ENCODE measurements at regions not wholly inside any gene's neighbourhood (a gene's known extent, or its start where the extent isn't known, plus 50 kb on each side); places are given as distances from the start of the nearest gene placed in this dataset.

DNA sequence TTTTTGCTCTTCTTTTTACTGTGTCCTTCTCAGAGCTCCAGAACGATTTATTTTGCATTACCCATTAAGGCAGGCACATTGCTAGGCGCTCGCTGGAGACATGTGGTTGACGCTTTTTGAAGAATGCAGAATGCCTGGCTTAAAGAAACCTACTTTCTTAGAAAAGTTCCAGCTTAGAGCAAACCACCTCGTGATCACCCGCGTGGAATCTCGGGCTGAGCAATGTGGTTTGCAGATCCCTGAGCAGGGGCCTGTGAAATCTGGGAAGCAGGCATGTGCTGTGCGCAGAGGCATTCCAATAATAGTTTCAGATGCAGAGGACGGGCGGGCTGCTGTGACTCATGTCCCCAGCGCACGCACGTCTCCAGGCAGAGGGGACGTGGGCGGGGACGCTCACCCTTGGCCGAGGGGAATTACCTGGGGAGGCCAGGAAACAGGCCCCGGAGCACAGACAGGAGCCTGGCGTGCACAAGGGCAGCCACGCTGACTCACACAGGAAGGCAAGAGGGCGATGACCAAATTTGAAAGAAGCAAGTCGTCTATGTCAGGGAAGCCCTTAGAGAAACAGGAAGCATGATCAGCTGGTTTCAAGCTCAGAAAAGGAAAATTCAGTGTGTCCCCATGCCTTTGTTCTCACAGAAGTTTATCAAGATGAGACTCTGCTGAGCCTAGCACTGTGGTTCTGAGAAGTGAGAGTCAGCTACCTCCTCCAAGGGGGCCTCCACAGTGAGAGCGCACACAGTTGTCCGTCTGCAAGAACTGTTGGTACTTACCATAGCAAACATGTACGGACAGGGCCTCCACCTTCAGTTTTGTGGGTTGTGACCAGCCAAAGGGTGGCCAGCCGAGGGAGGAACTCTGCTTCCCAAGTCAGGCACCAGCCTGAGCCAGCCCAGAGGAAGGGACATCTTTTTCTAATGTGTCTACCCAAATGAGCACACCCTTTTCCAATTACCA lies 218.6 kb downstream of the PIK3R1 start (continued):
- no peak for TF ChIP-seq ZNF394 (tag by site-specific recombination; IDR thresholded peaks at IDR 0.05; ENCODE audit: borderline replicate concordance)
- no peak for TF ChIP-seq ZFP37 (tag by site-specific recombination; IDR thresholded peaks at IDR 0.05)
- no peak for TF ChIP-seq TCF7L2 (IDR thresholded peaks at IDR 0.05; ENCODE audit: borderline replicate concordance, low read depth, low read length)
- TF ChIP-seq, protein P1, sequence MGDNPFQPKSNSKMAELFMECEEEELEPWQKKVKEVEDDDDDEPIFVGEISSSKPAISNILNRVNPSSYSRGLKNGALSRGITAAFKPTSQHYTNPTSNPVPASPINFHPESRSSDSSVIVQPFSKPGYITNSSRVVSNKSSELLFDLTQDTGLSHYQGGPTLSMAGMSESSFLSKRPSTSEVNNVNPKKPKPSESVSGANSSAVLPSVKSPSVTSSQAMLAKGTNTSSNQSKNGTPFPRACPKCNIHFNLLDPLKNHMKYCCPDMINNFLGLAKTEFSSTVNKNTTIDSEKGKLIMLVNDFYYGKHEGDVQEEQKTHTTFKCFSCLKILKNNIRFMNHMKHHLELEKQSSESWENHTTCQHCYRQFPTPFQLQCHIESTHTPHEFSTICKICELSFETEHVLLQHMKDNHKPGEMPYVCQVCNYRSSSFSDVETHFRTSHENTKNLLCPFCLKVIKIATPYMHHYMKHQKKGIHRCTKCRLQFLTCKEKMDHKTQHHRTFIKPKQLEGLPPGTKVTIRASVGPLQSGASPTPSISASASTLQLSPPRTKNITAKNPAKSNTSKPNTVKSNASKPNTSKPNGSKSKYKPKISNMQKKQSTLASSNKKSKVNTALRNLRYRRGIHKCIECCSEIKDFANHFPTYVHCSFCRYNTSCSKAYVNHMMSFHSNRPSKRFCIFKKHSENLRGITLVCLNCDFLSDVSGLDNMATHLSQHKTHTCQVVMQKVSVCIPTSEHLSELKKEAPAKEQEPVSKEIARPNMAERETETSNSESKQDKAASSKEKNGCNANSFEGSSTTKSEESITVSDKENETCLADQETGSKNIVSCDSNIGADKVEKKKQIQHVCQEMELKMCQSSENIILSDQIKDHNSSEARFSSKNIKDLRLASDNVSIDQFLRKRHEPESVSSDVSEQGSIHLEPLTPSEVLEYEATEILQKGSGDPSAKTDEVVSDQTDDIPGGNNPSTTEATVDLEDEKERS (tag by site-specific recombination; IDR thresholded peaks at IDR 0.05) = no peak
- TF ChIP-seq ZNF530 (tag by site-specific recombination; IDR thresholded peaks at IDR 0.05; ENCODE audit: low read depth) = no peak
- TF ChIP-seq ZNF140 (tag by site-specific recombination; IDR thresholded peaks at IDR 0.05) = no peak
- no peak for TF ChIP-seq ZNF747 (tag by site-specific recombination; IDR thresholded peaks at IDR 0.05)
- TF ChIP-seq SALL2 (tag by site-specific recombination; IDR thresholded peaks at IDR 0.05; ENCODE audit: borderline replicate concordance) = no peak
- TF ChIP-seq ZNF624 (tag by site-specific recombination; IDR thresholded peaks at IDR 0.05) = no peak
- peak; percentile 85 for TF ChIP-seq ZFHX2 (tag by site-specific recombination; conservative IDR thresholded peaks at IDR 0.05)
- TF ChIP-seq, protein P2, sequence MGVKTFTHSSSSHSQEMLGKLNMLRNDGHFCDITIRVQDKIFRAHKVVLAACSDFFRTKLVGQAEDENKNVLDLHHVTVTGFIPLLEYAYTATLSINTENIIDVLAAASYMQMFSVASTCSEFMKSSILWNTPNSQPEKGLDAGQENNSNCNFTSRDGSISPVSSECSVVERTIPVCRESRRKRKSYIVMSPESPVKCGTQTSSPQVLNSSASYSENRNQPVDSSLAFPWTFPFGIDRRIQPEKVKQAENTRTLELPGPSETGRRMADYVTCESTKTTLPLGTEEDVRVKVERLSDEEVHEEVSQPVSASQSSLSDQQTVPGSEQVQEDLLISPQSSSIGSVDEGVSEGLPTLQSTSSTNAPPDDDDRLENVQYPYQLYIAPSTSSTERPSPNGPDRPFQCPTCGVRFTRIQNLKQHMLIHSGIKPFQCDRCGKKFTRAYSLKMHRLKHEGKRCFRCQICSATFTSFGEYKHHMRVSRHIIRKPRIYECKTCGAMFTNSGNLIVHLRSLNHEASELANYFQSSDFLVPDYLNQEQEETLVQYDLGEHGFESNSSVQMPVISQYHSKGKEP (tag by site-specific recombination; IDR thresholded peaks at IDR 0.05) = no peak
- TF ChIP-seq ZNF664 (tag by site-specific recombination; IDR thresholded peaks at IDR 0.05) = no peak
- TF ChIP-seq ZFP41 (tag by site-specific recombination; IDR thresholded peaks at IDR 0.05; ENCODE audit: borderline replicate concordance) = no peak
- TF ChIP-seq ZNF211 (tag by site-specific recombination; IDR thresholded peaks at IDR 0.05; ENCODE audit: low read depth) = no peak
- TF ChIP-seq KLF10 (tag by site-specific recombination; IDR thresholded peaks at IDR 0.05) = no peak
- TF ChIP-seq ZNF155 (tag by site-specific recombination; IDR thresholded peaks at IDR 0.05) = no peak
- TF ChIP-seq, protein P3, sequence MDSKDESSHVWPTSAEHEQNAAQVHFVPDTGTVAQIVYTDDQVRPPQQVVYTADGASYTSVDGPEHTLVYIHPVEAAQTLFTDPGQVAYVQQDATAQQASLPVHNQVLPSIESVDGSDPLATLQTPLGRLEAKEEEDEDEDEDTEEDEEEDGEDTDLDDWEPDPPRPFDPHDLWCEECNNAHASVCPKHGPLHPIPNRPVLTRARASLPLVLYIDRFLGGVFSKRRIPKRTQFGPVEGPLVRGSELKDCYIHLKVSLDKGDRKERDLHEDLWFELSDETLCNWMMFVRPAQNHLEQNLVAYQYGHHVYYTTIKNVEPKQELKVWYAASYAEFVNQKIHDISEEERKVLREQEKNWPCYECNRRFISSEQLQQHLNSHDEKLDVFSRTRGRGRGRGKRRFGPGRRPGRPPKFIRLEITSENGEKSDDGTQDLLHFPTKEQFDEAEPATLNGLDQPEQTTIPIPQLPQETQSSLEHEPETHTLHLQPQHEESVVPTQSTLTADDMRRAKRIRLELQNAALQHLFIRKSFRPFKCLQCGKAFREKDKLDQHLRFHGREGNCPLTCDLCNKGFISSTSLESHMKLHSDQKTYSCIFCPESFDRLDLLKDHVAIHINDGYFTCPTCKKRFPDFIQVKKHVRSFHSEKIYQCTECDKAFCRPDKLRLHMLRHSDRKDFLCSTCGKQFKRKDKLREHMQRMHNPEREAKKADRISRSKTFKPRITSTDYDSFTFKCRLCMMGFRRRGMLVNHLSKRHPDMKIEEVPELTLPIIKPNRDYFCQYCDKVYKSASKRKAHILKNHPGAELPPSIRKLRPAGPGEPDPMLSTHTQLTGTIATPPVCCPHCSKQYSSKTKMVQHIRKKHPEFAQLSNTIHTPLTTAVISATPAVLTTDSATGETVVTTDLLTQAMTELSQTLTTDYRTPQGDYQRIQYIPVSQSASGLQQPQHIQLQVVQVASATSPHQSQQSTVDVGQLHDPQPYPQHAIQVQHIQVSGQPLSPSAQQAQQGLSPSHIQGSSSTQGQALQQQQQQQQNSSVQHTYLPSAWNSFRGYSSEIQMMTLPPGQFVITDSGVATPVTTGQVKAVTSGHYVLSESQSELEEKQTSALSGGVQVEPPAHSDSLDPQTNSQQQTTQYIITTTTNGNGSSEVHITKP (tag by site-specific recombination; IDR thresholded peaks at IDR 0.05) = no peak
- TF ChIP-seq ZNF239 (tag by site-specific recombination; IDR thresholded peaks at IDR 0.05) = no peak
- TF ChIP-seq ZSCAN23 (tag by site-specific recombination; IDR thresholded peaks at IDR 0.05) = no peak
- no peak for TF ChIP-seq ZNF548 (tag by site-specific recombination; IDR thresholded peaks at IDR 0.05)
- TF ChIP-seq ZNF311 (tag by site-specific recombination; IDR thresholded peaks at IDR 0.05; ENCODE audit: borderline replicate concordance) = no peak
- TF ChIP-seq, protein P4, sequence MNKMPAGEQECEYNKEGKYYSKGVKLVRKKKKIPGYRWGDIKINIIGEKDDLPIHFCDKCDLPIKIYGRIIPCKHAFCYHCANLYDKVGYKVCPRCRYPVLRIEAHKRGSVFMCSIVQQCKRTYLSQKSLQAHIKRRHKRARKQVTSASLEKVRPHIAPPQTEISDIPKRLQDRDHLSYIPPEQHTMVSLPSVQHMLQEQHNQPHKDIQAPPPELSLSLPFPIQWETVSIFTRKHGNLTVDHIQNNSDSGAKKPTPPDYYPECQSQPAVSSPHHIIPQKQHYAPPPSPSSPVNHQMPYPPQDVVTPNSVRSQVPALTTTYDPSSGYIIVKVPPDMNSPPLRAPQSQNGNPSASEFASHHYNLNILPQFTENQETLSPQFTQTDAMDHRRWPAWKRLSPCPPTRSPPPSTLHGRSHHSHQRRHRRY (tag by site-specific recombination; IDR thresholded peaks at IDR 0.05) = no peak
- no peak for TF ChIP-seq ZNF169 (tag by site-specific recombination; IDR thresholded peaks at IDR 0.05)
- TF ChIP-seq ZNF302 (tag by site-specific recombination; IDR thresholded peaks at IDR 0.05; ENCODE audit: low read depth) = no peak
- no peak for TF ChIP-seq ZNF837 (tag by site-specific recombination; IDR thresholded peaks at IDR 0.05)
- TF ChIP-seq, protein P5, sequence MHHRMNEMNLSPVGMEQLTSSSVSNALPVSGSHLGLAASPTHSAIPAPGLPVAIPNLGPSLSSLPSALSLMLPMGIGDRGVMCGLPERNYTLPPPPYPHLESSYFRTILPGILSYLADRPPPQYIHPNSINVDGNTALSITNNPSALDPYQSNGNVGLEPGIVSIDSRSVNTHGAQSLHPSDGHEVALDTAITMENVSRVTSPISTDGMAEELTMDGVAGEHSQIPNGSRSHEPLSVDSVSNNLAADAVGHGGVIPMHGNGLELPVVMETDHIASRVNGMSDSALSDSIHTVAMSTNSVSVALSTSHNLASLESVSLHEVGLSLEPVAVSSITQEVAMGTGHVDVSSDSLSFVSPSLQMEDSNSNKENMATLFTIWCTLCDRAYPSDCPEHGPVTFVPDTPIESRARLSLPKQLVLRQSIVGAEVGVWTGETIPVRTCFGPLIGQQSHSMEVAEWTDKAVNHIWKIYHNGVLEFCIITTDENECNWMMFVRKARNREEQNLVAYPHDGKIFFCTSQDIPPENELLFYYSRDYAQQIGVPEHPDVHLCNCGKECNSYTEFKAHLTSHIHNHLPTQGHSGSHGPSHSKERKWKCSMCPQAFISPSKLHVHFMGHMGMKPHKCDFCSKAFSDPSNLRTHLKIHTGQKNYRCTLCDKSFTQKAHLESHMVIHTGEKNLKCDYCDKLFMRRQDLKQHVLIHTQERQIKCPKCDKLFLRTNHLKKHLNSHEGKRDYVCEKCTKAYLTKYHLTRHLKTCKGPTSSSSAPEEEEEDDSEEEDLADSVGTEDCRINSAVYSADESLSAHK (tag by site-specific recombination; IDR thresholded peaks at IDR 0.05) = peak; percentile 54; the same call in 1 of the 2 replicates
